Caki2 (cell line): ENCODE measurements at regions not wholly inside any gene's neighbourhood (a gene's known extent, or its start where the extent isn't known, plus 50 kb on each side); places are given as distances from the start of the nearest gene placed in this dataset.
"Not testable (repeated sequence)": the region's sequence is repeated elsewhere in the genome, so short reads cannot be mapped to it uniquely, and the experiment has no call there.

Experiments used
- DNase-seq: peaks from one replicate; pipeline ENCODE4 v3.0.0-alpha.2; 2015; ENCODE audit warnings: low read depth
- in situ Hi-C: cut with HindIII; loops from 2 replicates; pipeline ENCODE4 v1.10.0; 2016; ENCODE audit warnings: low sequenced_read_pairs, low pct_unique_long_range_greater_than_20kb, mixed read lengths

DNA sequence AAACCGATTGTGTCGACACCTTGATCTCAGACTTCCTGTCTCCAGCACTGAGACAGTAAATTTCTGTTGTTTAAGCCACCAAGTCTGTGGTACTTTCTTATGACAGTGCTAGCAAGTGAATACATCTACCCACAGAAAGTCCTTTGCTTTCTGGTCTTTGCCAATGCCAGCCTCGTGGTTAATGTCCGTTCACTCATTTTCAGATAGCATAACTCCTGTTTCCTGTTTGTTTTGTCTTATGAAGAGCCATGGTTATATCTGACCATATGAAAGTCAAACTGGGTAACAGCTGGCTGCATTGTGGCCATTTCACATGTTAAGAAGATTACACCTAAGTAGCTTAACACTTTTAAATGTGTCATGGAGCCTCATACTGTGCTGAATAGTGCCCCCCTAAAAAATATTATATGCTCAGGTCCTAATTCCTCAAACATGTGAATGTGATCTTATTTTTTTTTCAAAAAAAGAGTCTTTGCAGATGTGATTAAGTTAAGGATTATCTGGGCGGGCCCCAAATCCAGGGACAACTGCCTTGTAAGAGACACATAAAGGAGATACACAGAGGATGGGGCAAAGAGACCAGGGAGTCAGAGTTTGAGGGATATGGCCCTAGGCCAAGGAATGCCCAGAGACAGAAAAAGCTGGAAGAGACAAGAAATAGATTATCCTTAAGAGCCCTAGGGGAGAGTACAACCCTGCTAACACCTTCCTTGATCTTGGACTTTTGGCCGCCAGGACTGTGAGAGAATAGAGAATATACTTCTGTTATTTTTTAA lies 118.0 kb downstream of the KCNE4 start:
- in situ Hi-C loops, result no loop called here
- DNase-seq, result no peak

GRCh38 chr2:223176970-223177369 lies 125.0 kb downstream of the KCNE4 start:
- DNase-seq, result no peak
- in situ Hi-C loops, result no loop called here

DNA sequence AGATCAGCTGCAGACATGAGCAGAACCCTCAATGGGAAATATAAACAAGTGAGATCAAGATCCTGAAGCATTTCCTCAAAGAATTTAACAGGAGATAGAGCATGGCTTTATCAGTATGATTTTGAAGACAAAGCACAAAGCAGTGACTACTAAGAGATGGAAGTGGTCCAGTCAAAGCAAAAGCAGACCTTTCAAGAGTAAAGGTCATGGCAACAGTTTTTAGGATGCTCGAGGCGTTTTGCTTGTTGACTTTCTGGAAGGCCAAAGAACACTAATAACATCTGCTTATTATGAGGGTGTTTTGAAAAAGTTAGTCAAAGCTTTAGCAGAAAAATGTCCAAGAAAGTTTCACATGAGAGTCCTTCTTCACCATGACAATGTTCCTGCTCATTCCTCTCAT lies 128.5 kb downstream of the KCNE4 start:
- in situ Hi-C loops, result no loop called here
- no peak for DNase-seq

DNA sequence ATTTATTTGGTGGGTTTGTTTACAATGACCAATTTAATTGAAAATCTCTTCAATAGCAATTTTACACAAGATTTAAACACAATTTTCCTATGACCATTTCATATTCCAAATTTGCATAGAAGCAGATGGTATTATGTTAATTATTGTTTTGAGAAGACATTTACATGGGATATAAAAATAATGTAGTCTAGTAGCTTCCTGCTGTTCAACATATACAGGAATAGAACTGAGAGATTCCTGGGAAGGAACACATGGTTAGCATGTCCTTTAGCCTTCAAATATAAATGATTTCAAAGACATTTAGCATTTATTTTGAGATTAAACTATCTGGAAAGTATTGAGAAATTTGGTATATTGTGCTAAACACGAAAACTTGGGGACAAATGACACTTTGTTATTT lies 129.6 kb downstream of the KCNE4 start:
- no peak for DNase-seq
- in situ Hi-C loops, result no loop called here

DNA sequence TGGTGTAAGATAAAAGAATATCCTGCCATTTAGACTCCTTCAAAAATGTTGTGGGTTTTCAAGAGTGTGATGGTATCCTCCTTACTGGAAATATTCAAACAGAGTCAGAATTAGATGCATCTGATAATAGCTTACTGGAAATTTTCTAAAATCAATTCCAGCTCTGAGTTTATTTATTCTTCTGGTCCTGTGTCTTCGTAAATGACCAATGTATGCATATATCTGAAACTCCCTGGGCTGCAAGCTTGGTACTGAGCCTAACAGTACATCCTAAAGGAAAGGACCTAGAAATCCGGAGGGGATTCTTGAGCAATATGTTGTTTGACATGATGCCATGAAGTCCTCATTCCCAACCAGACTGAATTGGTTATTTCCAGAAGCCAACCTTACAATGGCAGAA lies 130.4 kb downstream of the KCNE4 start:
- DNase-seq, result no peak
- in situ Hi-C loops, result no loop called here

GRCh38 chr2:223185638-223186037 lies 133.6 kb downstream of the KCNE4 start:
- no peak for DNase-seq
- in situ Hi-C loops, result no loop called here

DNA sequence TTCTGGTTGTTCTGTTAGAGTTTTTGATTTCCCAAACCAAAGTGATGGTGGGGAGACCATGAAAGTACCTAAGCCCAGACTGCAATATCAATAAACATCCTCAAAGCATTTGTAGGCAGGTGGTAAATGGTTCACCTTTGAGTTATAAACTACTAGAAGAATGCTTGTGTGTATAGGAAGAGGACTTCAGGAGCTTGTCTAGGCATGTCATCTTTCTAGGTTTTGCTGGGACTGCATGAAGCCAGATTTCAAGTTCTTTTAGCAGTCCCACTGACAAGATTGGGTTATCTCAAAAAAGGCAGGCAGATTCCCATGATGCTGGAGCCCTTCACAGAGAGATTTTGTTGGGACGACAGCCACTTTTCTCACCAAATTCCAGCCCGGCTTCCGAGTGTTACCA lies 135.3 kb downstream of the KCNE4 start:
- no peak for DNase-seq

DNA sequence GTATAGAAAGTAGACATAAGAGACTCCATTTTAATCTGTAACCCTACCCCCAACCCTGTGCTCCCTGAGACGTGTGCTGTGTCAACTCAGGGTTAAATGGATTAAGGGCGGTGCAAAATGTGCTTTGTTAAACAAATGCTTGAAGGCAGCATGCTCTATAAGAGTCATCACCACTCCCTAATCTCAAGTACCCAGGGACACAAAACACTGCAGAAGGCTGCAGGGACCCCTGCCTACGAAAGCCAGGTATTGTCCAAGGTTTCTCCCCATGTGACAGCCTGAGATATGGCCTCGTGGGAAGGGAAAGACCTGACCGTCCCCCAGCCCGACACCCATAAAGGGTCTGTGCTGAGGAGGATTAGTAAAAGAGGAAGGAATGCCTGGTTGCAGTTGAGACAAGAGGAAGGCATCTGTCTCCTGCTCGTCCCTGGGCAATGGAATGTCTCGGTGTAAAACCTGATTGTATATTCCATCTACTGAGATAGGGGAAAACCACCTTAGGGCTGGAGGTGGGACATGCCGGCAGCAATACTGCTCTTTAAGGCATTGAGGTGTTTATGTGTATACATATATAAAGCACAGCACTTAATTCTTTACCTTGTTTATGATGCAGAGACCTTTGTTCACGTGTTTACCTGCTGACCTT lies 138.7 kb downstream of the KCNE4 start:
- in situ Hi-C loops, DNase-seq: not testable (repeated sequence)

More for the DNA sequence above, 135.3 kb downstream of the KCNE4 start:
- in situ Hi-C loops, result no loop called here

GRCh38 chr2:223196331-223196730 lies 144.3 kb downstream of the KCNE4 start:
- DNase-seq, result no peak
- in situ Hi-C loops, result no loop called here

- no peak for DNase-seq
- in situ Hi-C loops, result no loop called here
Measured at GRCh38 chr2:223197046-223197445, 145.1 kb downstream of the KCNE4 start.

DNA sequence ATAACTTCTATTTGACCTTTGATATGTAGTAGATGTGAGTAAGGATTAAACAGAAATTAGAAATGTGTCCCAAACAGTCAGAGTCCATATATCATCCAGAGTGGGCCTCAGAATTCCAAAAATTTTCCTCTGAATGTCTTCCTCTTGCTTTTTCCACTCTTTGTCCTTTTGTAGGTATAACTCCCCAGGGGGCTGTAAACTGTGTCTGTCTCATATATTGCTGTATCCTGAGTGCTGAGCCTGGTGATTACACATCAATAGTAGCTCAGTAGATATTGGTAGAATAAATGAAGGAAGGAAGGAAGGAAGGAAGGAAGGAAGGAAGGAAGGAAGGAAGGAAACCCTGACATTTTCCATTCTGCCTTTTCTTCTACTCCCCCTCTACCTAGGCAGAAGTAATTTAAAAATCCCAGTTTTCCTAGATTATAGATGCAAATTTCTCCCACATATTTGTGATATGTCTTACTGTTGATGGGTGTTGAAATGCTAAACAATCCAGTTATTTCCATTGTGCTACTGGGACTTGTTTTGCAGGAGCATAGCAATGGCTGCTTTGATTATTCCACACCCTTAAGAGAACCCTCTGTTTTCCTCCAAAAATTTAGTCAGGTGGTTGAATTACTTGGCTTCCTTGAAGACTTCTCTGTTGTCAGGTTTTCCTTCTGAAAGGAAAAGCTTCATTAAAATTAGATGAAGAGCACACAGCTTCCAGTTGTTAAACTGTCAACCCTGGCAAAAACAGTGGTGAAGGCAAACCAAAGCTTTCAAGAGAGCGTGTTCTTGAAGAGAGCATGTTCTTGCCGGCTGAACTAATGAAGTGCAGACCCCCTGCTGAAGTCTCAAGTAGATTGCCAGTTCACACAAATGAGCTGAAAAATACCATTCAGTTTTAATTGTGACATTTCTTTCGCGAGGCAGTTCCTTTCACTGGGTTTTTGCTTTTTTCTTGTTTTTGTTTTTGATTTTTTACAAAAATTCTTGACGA lies 147.8 kb downstream of the KCNE4 start:
- in situ Hi-C loops, result no loop called here
- DNase-seq, result no peak

GRCh38 chr2:223203971-223204929 lies 152.3 kb downstream of the KCNE4 start:
- DNase-seq, result no peak
- in situ Hi-C loops, result no loop called here

- in situ Hi-C loops, result no loop called here
- no peak for DNase-seq
Measured at GRCh38 chr2:223210489-223210888, 158.5 kb downstream of the KCNE4 start.

- in situ Hi-C loops, result no loop called here
- DNase-seq, result no peak
Measured at GRCh38 chr2:223214394-223215253, 162.6 kb downstream of the KCNE4 start.

GRCh38 chr2:223215254-223215516 lies 163.2 kb downstream of the KCNE4 start:
- in situ Hi-C loops, result no loop called here
- no peak for DNase-seq

- DNase-seq, result no peak
- in situ Hi-C loops, result no loop called here
Measured at GRCh38 chr2:223217373-223217772, 165.4 kb downstream of the KCNE4 start.

GRCh38 chr2:223218587-223219178 lies 166.7 kb downstream of the KCNE4 start:
- no peak for DNase-seq
- in situ Hi-C loops, result no loop called here
